A673 (cell line): ENCODE measurements at regions not wholly inside any gene's neighbourhood (a gene's known extent, or its start where the extent isn't known, plus 50 kb on each side); places are given as distances from the start of the nearest gene placed in this dataset.

Experiments used
- BruUV-seq: library from RNA; stranded (reverse); fragments of 400-500 nt; replicated peaks from 2 replicates; lab custom pipeline; 2021; lab: Mats Ljungman, UMichigan
- CTCF ChIA-PET: fragments of 300-600 bp; sonication (Branson Sonifier 250); formaldehyde crosslinking; loops from one replicate; lab custom pipeline; 2022; ENCODE audit warnings: antibody characterized with exemption; lab: Charles Lee
- POLR2A ChIA-PET: fragments of 300-600 bp; sonication (Branson Sonifier 250); formaldehyde crosslinking; loops from one replicate; lab custom pipeline; 2022; ENCODE audit warnings: antibody characterized with exemption; ENCODE audit not compliant: low non-redundant PET; lab: Charles Lee
- DNase-seq: peaks from one replicate; pipeline ENCODE4 v3.0.0-alpha.2; 2015; ENCODE audit warnings: low spot score
- H3K27ac ChIP-seq: fragments of 200-600 bp; sonication (generic); 2 replicates; pipeline ENCODE4 v1.5.1; 2016; ENCODE audit warnings: mixed run types, low read depth, mild to moderate bottlenecking, mixed read lengths, antibody characterized with exemption, low read length; ENCODE audit not compliant: poor library complexity, severe bottlenecking
- H3K27me3 ChIP-seq: fragments of 200-600 bp; sonication (generic); replicated peaks from 2 replicates; pipeline ENCODE4 v1.6.1; 2017; ENCODE audit warnings: mixed run types, low read depth, mild to moderate bottlenecking, mixed read lengths, antibody characterized with exemption, low read length; ENCODE audit not compliant: insufficient read depth, poor library complexity
- H3K36me3 ChIP-seq: fragments of 200-600 bp; sonication (generic); 2 replicates; pipeline ENCODE4 v1.6.1; 2016; ENCODE audit warnings: mixed run types, mild to moderate bottlenecking, mixed read lengths, antibody characterized with exemption, low read length; ENCODE audit not compliant: insufficient read depth, poor library complexity, severe bottlenecking
- H3K4me1 ChIP-seq: fragments of 200-600 bp; sonication (generic); 2 replicates; pipeline ENCODE4 v1.6.1; 2017; ENCODE audit warnings: mixed run types, mild to moderate bottlenecking, mixed read lengths, antibody characterized with exemption, low read length; ENCODE audit not compliant: insufficient read depth, poor library complexity, severe bottlenecking
- H3K4me3 ChIP-seq: fragments of 200-600 bp; sonication (generic); 2 replicates; pipeline ENCODE4 v1.5.1; 2016; ENCODE audit warnings: low read depth, mixed run types, mild to moderate bottlenecking, mixed read lengths, low read length; ENCODE audit not compliant: poor library complexity, severe bottlenecking
- H3K9me3 ChIP-seq: fragments of 200-600 bp; sonication (generic); 2 replicates; pipeline ENCODE4 v1.6.1; 2016; ENCODE audit warnings: mixed run types, low read depth, mild to moderate bottlenecking, mixed read lengths, antibody characterized with exemption, low read length; ENCODE audit not compliant: poor library complexity, severe bottlenecking
- CTCF ChIP-seq: fragments of 300-800, 200-600 bp; sonication (generic); conservative IDR thresholded peaks from 2 replicates; pipeline ENCODE4 v1.5.1; 2017; ENCODE audit warnings: low read depth, mild to moderate bottlenecking, antibody characterized with exemption, low read length, moderate library complexity, mixed read lengths
- EZH2 ChIP-seq: fragments of 200-600 bp; sonication (generic); IDR thresholded peaks from 2 replicates; pipeline ENCODE4 v1.6.1; 2017; ENCODE audit warnings: borderline replicate concordance, low read depth, mild to moderate bottlenecking, mixed read lengths, antibody characterized with exemption, low read length; ENCODE audit not compliant: poor library complexity, severe bottlenecking
- intact Hi-C: fragments of 100-400 bp; cut with micrococcal nuclease; formaldehyde crosslinking; loops from one replicate; pipeline ENCODE4 v1.10.0; 2022; ENCODE audit not compliant: unreplicated experiment

- H3K27me3 ChIP-seq, result peaks cover 68% of the 10 kb centered on the region
- no peak overlapping the region for H3K27ac ChIP-seq
- H3K4me3 ChIP-seq, result no peak overlapping the region
- no peak for DNase-seq
- no peaks in the 10 kb centered on the region for H3K9me3 ChIP-seq
- no TSS peak for BruUV-seq
- CTCF ChIA-PET, result no interaction called here
- TF ChIP-seq EZH2 (no peak), CTCF (no peak)
- POLR2A ChIA-PET, result no interaction called here
- no peaks in the 10 kb centered on the region for H3K36me3 ChIP-seq
- H3K4me1 ChIP-seq, result no peaks in the 10 kb centered on the region
- intact Hi-C loops, result no loop called here
Observed at GRCh38 chr20:39142407-39143096, 180.4 kb downstream of the DHX35 start.

GRCh38 chr20:39137299-39137698, 175.2 kb downstream of the DHX35 start:
- intact Hi-C loops, result no loop called here
- Histone ChIP-seq H3K4me1 (no peaks in the 10 kb centered on the region), H3K27ac (no peak overlapping the region), H3K27me3 (peaks cover 40% of the 10 kb centered on the region), H3K4me3 (no peak overlapping the region), H3K36me3 (no peaks in the 10 kb centered on the region), H3K9me3 (no peaks in the 10 kb centered on the region)
- no TSS peak for BruUV-seq
- POLR2A ChIA-PET, result no interaction called here
- CTCF ChIA-PET, result no interaction called here
- no peak for DNase-seq
- TF ChIP-seq EZH2 (no peak), CTCF (no peak)

GRCh38 chr20:39136798-39137197, 174.7 kb downstream of the DHX35 start:
- no peak for DNase-seq
- POLR2A ChIA-PET, result no interaction called here
- Histone ChIP-seq H3K36me3 (no peaks in the 10 kb centered on the region), H3K9me3 (no peaks in the 10 kb centered on the region), H3K27me3 (peaks cover 35% of the 10 kb centered on the region), H3K4me1 (no peaks in the 10 kb centered on the region), H3K4me3 (no peak overlapping the region), H3K27ac (no peak overlapping the region)
- CTCF ChIA-PET, result no interaction called here
- intact Hi-C loops, result no loop called here
- no TSS peak for BruUV-seq
- no peak for TF ChIP-seq CTCF
- TF ChIP-seq EZH2, result no peak
